ENCODE measurements at regions not wholly inside any gene's neighbourhood (a gene's known extent, or its start where the extent isn't known, plus 50 kb on each side); places are given as distances from the start of the nearest gene placed in this dataset.

GRCh38 chr12:125443341-125443740 lies 378.1 kb downstream of the AACS start:
- TF ChIP-seq CTCF (IDR thresholded peaks at IDR 0.05) (no peak), POLR2A (IDR thresholded peaks at IDR 0.05) (no peak)

Measured in heart left ventricle (tissue), 13 donors.